Effector memory CD4-positive, alpha-beta T cell (primary cell): ENCODE measurements at regions not wholly inside any gene's neighbourhood (a gene's known extent, or its start where the extent isn't known, plus 50 kb on each side); places are given as distances from the start of the nearest gene placed in this dataset.

Experiments used
- DNase-seq, 3 donors: peaks; one replicate each; pipeline ENCODE4 v3.0.0-alpha.2; 2020
- H3K27ac ChIP-seq: 2 replicates; pipeline ENCODE4 v1.7.0; 2013; ENCODE audit warnings: mild to moderate bottlenecking, low read length, moderate library complexity; ENCODE audit not compliant: insufficient read depth, poor library complexity, severe bottlenecking
- H3K27me3 ChIP-seq: replicated peaks from 2 replicates; pipeline ENCODE4 v1.7.0; 2013; ENCODE audit warnings: mild to moderate bottlenecking, low read length; ENCODE audit not compliant: insufficient read depth, control insufficient read depth, poor library complexity, severe bottlenecking
- H3K36me3 ChIP-seq: 2 replicates; pipeline ENCODE4 v1.7.0; 2013; ENCODE audit warnings: mild to moderate bottlenecking, low read length, moderate library complexity; ENCODE audit not compliant: control insufficient read depth, insufficient read depth
- H3K4me1 ChIP-seq: 2 replicates; pipeline ENCODE4 v1.7.0; 2013; ENCODE audit warnings: low read length, mild to moderate bottlenecking; ENCODE audit not compliant: control insufficient read depth, insufficient read depth, poor library complexity, severe bottlenecking
- H3K4me3 ChIP-seq: 2 replicates; pipeline ENCODE4 v1.7.0; 2013; ENCODE audit warnings: low read length, low read depth, mild to moderate bottlenecking; ENCODE audit not compliant: insufficient read depth, poor library complexity, severe bottlenecking
- H3K9me3 ChIP-seq: 2 replicates; pipeline ENCODE4 v1.7.0; 2013; ENCODE audit warnings: mild to moderate bottlenecking, low read length, moderate library complexity; ENCODE audit not compliant: control insufficient read depth

DNA sequence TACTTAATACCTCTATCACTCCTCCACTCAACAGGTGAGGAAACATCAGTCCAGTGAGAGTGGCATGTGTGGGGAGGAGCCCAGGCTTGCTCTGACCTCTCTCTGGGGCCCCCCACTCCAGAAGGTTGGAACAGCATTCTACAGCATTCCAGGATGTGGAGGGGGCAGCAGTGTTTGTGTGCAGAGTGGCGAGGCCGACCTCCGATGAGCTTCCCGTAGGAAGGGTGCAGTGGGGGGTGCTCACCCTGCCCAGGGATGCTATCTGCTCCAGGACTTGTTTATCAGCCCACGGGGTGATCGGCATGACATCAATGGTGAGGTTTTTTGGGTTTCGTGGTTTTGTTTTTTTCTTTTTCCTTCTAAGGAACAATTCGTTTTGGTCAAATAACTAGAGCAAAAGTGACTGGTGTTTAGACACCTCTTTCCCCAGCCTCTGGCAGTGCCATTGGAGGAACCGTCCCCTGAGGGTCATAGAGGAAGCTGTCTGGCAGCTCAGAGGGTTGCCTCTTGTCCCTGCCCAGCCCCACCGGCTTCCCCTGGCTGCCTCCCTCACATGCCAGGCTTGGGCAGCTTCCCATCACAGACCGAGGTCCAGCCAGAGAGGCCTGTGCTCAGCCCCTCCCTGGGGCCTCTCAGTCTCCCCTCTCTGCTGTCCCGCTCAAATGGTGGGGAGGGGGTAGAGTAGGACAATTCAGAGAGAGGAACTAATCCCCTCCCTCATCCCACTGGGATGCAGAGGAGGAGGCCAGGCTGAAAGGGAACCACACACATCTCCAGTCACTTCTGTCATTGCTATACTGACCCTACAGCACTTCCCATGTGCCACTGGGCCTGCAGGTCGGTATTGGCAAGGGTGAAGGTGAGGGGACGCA lies 96.5 kb downstream of the ZFP36L2 start:
- DNase-seq = peak in 2 of 3 donors; percentile 27 to 37
- Histone ChIP-seq H3K4me3 (no peak overlapping the region), H3K9me3 (no peaks in the 10 kb centered on the region), H3K27ac (peak overlapping the region; percentile 89), H3K36me3 (no peaks in the 10 kb centered on the region), H3K4me1 (peaks cover 71% of the 10 kb centered on the region), H3K27me3 (no peaks in the 10 kb centered on the region)

- Histone ChIP-seq H3K9me3 (no peaks in the 10 kb centered on the region), H3K27me3 (no peaks in the 10 kb centered on the region), H3K36me3 (no peaks in the 10 kb centered on the region), H3K4me3 (no peak overlapping the region), H3K27ac (peak overlapping the region; percentile 51), H3K4me1 (peaks cover 57% of the 10 kb centered on the region)
- no peak for DNase-seq
These were observed 97.8 kb downstream of the ZFP36L2 start for GRCh38 chr2:43128559-43128955.

GRCh38 chr2:43127941-43128558 lies 98.4 kb downstream of the ZFP36L2 start:
- Histone ChIP-seq H3K4me3 (no peak overlapping the region), H3K36me3 (no peaks in the 10 kb centered on the region), H3K27me3 (no peaks in the 10 kb centered on the region), H3K27ac (peak overlapping the region; percentile 51), H3K4me1 (peaks cover 52% of the 10 kb centered on the region), H3K9me3 (no peaks in the 10 kb centered on the region)
- no peak for DNase-seq

DNA sequence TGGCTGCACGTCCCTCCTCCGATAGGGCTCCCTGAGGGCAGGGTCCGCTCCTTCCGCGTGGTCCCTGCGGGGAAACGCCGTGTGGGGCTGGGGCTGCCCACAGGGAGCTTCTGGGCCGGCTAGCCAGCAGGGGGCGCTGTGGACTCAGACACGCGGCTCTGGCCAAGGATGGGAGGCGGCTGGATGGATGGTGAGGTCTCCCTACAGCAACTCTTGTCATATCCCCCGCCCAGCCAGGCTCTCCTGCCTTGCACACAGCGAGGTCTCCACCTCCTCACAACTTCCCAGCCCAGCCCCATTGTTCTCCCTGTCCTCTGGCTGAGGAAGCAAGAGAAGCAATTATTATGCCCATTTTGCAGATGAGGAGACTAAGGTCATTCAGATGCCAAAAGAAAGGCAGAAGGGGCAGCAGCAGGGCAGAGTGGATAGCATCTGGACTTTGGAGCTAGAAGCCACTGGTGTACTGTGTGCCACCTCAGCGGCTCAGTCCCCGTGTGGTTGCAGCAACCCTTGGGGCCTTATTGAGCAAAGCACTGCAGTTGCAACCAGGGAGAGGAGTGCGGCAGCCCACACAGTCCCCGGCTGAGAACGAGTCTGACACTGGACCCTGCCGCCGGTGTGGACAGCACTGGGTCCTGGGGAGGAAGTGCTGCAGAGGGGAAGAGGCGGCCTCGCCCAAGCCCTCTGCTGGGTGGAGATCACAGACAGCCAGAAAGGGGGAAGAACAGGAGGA lies 99.0 kb downstream of the ZFP36L2 start:
- peak; percentile 66 to 85 (median 82) for DNase-seq
- no peaks in the 10 kb centered on the region for H3K27me3 ChIP-seq
- H3K36me3 ChIP-seq = no peaks in the 10 kb centered on the region
- peaks cover 46% of the 10 kb centered on the region for H3K4me1 ChIP-seq
- no peak overlapping the region for H3K4me3 ChIP-seq
- no peaks in the 10 kb centered on the region for H3K9me3 ChIP-seq
- H3K27ac ChIP-seq = peak overlapping the region; percentile 51

- no peak for DNase-seq
- H3K4me1 ChIP-seq = peaks cover 40% of the 10 kb centered on the region
- no peak overlapping the region for H3K27ac ChIP-seq
- no peak overlapping the region for H3K4me3 ChIP-seq
- H3K36me3 ChIP-seq = no peaks in the 10 kb centered on the region
- H3K9me3 ChIP-seq = no peaks in the 10 kb centered on the region
- no peaks in the 10 kb centered on the region for H3K27me3 ChIP-seq
These were observed 99.6 kb downstream of the ZFP36L2 start for GRCh38 chr2:43126817-43127207.

GRCh38 chr2:43125090-43125998 lies 101.1 kb downstream of the ZFP36L2 start:
- Histone ChIP-seq H3K9me3 (no peaks in the 10 kb centered on the region), H3K27ac (no peak overlapping the region), H3K4me1 (peaks cover 26% of the 10 kb centered on the region), H3K4me3 (no peak overlapping the region), H3K27me3 (no peaks in the 10 kb centered on the region), H3K36me3 (no peaks in the 10 kb centered on the region)
- DNase-seq = no peak

- no peak for DNase-seq
- Histone ChIP-seq H3K27ac (no peak overlapping the region), H3K4me3 (no peak overlapping the region), H3K4me1 (peaks cover 19% of the 10 kb centered on the region), H3K9me3 (no peaks in the 10 kb centered on the region), H3K27me3 (no peaks in the 10 kb centered on the region), H3K36me3 (no peaks in the 10 kb centered on the region)
These were observed 101.7 kb downstream of the ZFP36L2 start for GRCh38 chr2:43124687-43125057.

GRCh38 chr2:43123981-43124686 lies 102.3 kb downstream of the ZFP36L2 start:
- Histone ChIP-seq H3K4me3 (no peak overlapping the region), H3K4me1 (peaks cover 14% of the 10 kb centered on the region), H3K27me3 (no peaks in the 10 kb centered on the region), H3K36me3 (no peaks in the 10 kb centered on the region), H3K9me3 (no peaks in the 10 kb centered on the region), H3K27ac (no peak overlapping the region)
- DNase-seq = no peak

- no peaks in the 10 kb centered on the region for H3K27me3 ChIP-seq
- no peak for DNase-seq
- H3K4me3 ChIP-seq = no peak overlapping the region
- H3K27ac ChIP-seq = no peak overlapping the region
- peaks cover 14% of the 10 kb centered on the region for H3K4me1 ChIP-seq
- H3K9me3 ChIP-seq = no peaks in the 10 kb centered on the region
- H3K36me3 ChIP-seq = no peaks in the 10 kb centered on the region
These were observed 102.9 kb downstream of the ZFP36L2 start for GRCh38 chr2:43123486-43123885.
